ENCODE measurements at regions not wholly inside any gene's neighbourhood (a gene's known extent, or its start where the extent isn't known, plus 50 kb on each side); places are given as distances from the start of the nearest gene placed in this dataset.

GRCh38 chr18:34001376-34001775 lies 223.3 kb downstream of the NOL4 start (continued):
- TF ChIP-seq REST (IDR thresholded peaks at IDR 0.05) = no peak
- TF ChIP-seq NR2F2 (IDR thresholded peaks at IDR 0.05) = no peak
- no peak for TF ChIP-seq TAF1 (conservative IDR thresholded peaks at IDR 0.05)

- no peak overlapping the region for H3K4me3 ChIP-seq (ENCODE audit: low read depth in 1 of 3, low read length in 3 of 3)
- no peaks in the 10 kb centered on the region for H3K27me3 ChIP-seq (ENCODE audit: control insufficient read depth in 4 of 4, insufficient read depth in 4 of 4, low read length in 3 of 4)
- 86% methylated on average over 3 of the region's 3 CpGs for WGBS
- H3K4me1 ChIP-seq (ENCODE audit: control insufficient read depth in 4 of 4, insufficient read depth in 4 of 4, low read length in 3 of 4) = no peaks in the 10 kb centered on the region
- H3K9ac ChIP-seq (ENCODE audit: low read depth in 1 of 2, low read length in 2 of 2) = no peak overlapping the region
- TF ChIP-seq FOXA2 (IDR thresholded peaks at IDR 0.05) (no peak), MAX (IDR thresholded peaks at IDR 0.05) (no peak), FOXA1 (IDR thresholded peaks at IDR 0.05) (no peak), YY1 (IDR thresholded peaks at IDR 0.05) (no peak), GABPA (IDR thresholded peaks at IDR 0.05 in 1 of 2, conservative IDR thresholded peaks at IDR 0.05 in 1 of 2) (no peak)
- no peak for DNase-seq (ENCODE audit: low spot score)
- H3K36me3 ChIP-seq (ENCODE audit: control insufficient read depth in 4 of 4, insufficient read depth in 3 of 4, low read depth in 1 of 4, low read length in 3 of 4) = no peaks in the 10 kb centered on the region
- H3K9me3 ChIP-seq (ENCODE audit: control insufficient read depth in 4 of 4, low read length in 3 of 4) = no peaks in the 10 kb centered on the region
- H3K27ac ChIP-seq (ENCODE audit: low read depth in 1 of 2, low read length in 2 of 2) = no peak overlapping the region
Observed at GRCh38 chr18:33987206-33987605, 237.5 kb downstream of the NOL4 start.

GRCh38 chr18:33983126-33983525 lies 241.6 kb downstream of the NOL4 start:
- no peaks in the 10 kb centered on the region for H3K27me3 ChIP-seq (ENCODE audit: control insufficient read depth in 4 of 4, insufficient read depth in 4 of 4, low read length in 3 of 4)
- DNase-seq (ENCODE audit: low spot score) = no peak
- no peak overlapping the region for H3K9ac ChIP-seq (ENCODE audit: low read depth in 1 of 2, low read length in 2 of 2)
- 84% methylated on average over 2 of the region's 2 CpGs for WGBS
- TF ChIP-seq MAX (IDR thresholded peaks at IDR 0.05) (no peak), FOXA1 (IDR thresholded peaks at IDR 0.05) (no peak), TAF1 (conservative IDR thresholded peaks at IDR 0.05) (no peak), HNF4A (conservative IDR thresholded peaks at IDR 0.05) (no peak)
- H3K27ac ChIP-seq (ENCODE audit: low read depth in 1 of 2, low read length in 2 of 2) = no peak overlapping the region
- H3K4me3 ChIP-seq (ENCODE audit: low read depth in 1 of 3, low read length in 3 of 3) = no peak overlapping the region
- H3K36me3 ChIP-seq (ENCODE audit: control insufficient read depth in 4 of 4, insufficient read depth in 3 of 4, low read depth in 1 of 4, low read length in 3 of 4) = no peaks in the 10 kb centered on the region
- H3K9me3 ChIP-seq (ENCODE audit: control insufficient read depth in 4 of 4, low read length in 3 of 4) = no peaks in the 10 kb centered on the region
- H3K4me1 ChIP-seq (ENCODE audit: control insufficient read depth in 4 of 4, insufficient read depth in 4 of 4, low read length in 3 of 4) = no peaks in the 10 kb centered on the region

GRCh38 chr18:33960417-33960816 lies 264.3 kb downstream of the NOL4 start:
- Histone ChIP-seq H3K9ac (ENCODE audit: low read depth in 1 of 2, low read length in 2 of 2) (no peak overlapping the region), H3K4me3 (ENCODE audit: low read depth in 1 of 3, low read length in 3 of 3) (no peak overlapping the region), H3K9me3 (ENCODE audit: control insufficient read depth in 4 of 4, low read length in 3 of 4) (no peaks in the 10 kb centered on the region), H3K27me3 (ENCODE audit: control insufficient read depth in 4 of 4, insufficient read depth in 4 of 4, low read length in 3 of 4) (no peaks in the 10 kb centered on the region), H3K4me1 (ENCODE audit: control insufficient read depth in 4 of 4, insufficient read depth in 4 of 4, low read length in 3 of 4) (no peaks in the 10 kb centered on the region), H3K27ac (ENCODE audit: low read depth in 1 of 2, low read length in 2 of 2) (no peak overlapping the region), H3K36me3 (ENCODE audit: control insufficient read depth in 4 of 4, insufficient read depth in 3 of 4, low read depth in 1 of 4, low read length in 3 of 4) (peaks cover 0 to 5% (median 0%) of the 10 kb centered on the region in 4 donors)
- DNase-seq (ENCODE audit: low spot score) = no peak
- TF ChIP-seq SP1 (IDR thresholded peaks at IDR 0.05) (no peak), YY1 (IDR thresholded peaks at IDR 0.05) (no peak), TAF1 (conservative IDR thresholded peaks at IDR 0.05) (no peak), CTCF (IDR thresholded peaks at IDR 0.05; ENCODE audit: low read depth, low read length, missing input control) (no peak), REST (IDR thresholded peaks at IDR 0.05) (no peak), MAX (IDR thresholded peaks at IDR 0.05) (no peak), JUND (IDR thresholded peaks at IDR 0.05) (no peak), HNF4A (conservative IDR thresholded peaks at IDR 0.05) (no peak), ATF3 (IDR thresholded peaks at IDR 0.05) (no peak)
